GM21723 (cell line): ENCODE measurements at regions not wholly inside any gene's neighbourhood (a gene's known extent, or its start where the extent isn't known, plus 50 kb on each side); places are given as distances from the start of the nearest gene placed in this dataset.
"Not testable (repeated sequence)": the region's sequence is repeated elsewhere in the genome, so short reads cannot be mapped to it uniquely, and the experiment has no call there.

ENCODE experiments used
- ATAC-seq: cut with Tn5 transposase; IDR thresholded peaks from one replicate; pipeline ENCODE4 v1.9.1; 2021; ENCODE audit warnings: mild to moderate bottlenecking, moderate library complexity; ENCODE audit not compliant: unreplicated experiment

- ATAC-seq: no peak
These were observed 167.0 kb upstream of the USP25 start for GRCh38 chr21:15562748-15563147.

DNA sequence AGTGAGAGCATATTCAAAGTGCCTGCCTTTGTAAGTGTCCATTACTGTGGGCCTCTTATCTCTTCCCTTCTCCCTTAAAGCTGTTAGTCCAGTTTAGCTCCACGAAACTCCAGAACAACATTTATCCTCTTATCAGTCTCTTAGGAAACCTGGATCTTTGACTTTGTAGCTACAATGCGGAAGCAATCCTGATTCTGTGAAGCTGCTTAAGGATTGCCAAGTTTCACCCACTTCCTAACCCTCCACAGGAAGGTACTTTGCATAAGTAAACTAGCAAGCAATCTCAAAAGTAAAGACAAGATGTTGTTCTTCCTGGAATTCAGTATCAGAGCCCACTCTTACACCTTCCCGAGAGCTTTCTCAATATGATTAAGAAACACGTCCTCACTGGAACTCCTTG, 164.9 kb upstream of the USP25 start:
- ATAC-seq: no peak

GRCh38 chr21:15566703-15567102, 163.1 kb upstream of the USP25 start:
- ATAC-seq: no peak

DNA sequence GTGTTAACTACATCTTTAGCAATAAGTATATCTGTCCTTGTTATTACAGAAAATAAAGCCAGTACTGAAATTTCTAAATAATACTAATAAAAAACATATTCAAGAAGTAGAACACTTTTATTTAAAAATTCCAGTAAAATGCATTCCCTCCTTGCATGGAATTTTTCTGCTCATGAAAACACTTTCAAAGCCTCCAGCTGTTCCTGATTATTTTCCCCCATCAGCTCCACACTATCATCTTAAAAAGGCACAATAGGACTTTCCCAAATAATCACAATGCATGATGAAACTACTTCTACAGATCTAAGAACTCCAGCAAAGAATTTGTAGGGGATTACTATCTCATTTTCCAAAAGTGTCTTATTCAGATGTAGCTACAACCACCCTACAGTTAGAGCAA, 162.6 kb upstream of the USP25 start:
- no peak for ATAC-seq

DNA sequence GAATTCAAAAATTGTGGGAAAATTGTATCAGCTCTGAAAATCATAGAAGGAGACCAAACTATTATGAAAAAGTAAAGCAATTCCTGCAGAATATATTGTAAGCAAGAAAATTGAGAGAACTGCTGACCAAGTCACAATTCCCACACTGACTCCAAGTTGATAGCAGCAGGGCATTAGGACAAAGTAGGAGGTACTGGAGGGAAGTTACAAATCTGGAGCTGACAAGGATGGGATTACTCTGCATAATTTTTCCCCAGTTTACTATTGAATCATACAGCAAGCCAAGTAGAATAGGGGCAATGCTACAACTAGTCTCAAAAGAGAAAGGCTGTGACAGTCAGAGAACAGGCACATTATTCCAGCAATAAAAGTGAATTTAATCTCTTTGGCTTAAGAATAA, 161.3 kb upstream of the USP25 start:
- ATAC-seq: no peak

DNA sequence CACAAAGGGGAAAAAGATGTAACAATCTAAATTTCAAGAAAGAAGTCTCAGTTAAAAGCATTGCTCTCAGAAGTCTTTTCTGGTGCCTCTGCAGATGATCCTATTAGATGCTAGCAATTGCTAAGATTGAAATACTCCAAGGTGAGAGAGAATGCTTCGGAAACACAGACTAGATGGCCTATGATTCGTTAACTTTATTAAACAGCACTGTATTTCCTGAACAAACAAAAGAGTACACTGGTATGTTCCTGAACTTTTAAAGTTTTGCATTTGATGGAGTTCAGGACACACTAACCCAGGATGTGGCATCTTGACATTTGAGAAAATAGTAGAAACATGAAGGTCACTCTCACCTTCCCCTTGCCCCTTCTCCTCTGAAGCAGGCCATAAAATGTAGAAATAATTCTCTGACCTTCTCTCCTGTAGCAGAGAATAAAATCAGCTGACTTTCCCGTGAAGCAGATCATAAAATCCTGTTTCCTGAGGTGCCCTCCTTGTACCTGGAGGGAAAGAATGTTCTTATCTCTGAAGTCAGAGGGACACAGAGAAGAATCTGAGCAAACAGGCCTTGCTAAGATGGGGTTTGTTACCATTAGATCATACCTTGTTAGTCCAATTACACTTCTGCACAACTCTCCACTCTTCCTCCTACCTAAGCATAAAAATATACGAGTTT, 142.9 kb upstream of the USP25 start:
- no peak for ATAC-seq

GRCh38 chr21:15592271-15592860, 137.4 kb upstream of the USP25 start:
- ATAC-seq: no peak

DNA sequence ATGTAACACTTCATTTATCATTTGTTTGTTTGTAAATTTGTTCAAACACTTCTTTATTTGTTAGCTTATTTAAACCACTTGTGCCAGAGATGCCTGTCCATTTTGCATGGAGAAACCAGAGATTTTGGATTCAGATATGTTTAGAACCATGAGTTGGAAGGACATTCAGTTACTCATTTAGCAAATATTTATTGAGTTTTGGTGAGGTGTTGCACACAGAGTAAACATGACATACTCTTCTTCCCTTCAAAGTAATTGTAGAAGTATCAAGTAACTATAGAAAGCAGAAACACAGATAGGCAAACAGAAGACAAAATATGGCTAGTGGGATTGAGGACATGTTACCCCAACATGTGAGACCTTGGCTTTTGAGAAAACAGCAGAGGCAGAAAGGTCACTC, 136.8 kb upstream of the USP25 start:
- no peak for ATAC-seq

DNA sequence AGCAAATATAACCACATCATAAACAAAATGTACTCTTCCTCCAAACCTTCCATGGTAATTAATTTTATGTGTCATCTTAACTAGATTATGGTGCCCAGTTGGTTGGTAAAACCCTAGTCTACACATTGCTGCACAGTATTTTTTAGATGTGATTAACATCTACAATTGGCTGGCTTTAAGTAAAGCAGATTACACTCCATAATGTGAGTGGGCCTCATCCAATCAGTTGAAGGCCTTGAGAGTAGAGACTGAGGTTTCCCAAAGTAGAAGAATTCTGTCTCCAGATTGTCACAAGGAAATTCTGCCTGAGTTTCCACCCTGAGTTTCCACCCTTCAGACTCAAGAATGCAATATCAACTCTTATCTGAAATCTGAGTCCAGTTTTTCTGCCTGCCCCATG, 128.4 kb upstream of the USP25 start:
- ATAC-seq: no peak

DNA sequence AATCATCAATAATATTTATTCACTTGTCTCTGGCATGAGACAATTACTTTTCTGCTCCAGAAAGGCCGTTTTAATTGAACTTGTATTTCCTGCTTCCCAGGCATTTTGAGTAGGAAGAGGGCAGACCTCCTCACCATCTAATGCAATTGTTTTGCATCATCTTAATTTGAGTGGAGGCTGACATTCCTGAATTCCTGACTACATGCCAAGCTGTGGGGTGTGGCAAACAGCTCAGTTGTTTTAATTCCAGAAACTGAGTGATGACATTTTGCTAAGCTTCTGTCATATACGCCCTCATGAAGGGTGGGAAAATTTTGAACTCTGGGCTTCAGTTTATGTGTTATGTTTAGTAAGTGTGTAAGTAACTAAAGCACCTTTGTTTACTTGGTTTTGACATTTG, 125.4 kb upstream of the USP25 start:
- no peak for ATAC-seq

DNA sequence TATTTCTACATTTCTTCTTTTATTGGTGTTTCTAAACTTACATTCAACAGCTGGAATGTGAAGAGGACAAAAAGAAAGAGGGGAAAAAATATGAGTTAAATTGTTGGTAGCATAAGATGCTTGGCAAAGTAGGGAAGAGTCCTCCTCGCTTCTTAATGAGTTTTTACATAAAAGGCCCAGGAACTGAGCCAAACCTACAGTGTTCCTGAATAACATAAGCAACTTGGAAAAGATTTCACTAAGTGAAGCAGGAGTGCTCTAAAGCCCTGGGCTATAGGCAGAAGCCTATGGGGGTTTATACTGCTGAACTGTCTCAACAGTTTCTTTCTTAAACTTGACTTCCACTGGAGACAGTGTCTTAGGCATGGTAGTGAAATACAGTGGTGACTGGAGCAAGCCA, 115.0 kb upstream of the USP25 start:
- ATAC-seq: no peak

- no peak for ATAC-seq
These were observed 112.8 kb upstream of the USP25 start for GRCh38 chr21:15616864-15617574.

DNA sequence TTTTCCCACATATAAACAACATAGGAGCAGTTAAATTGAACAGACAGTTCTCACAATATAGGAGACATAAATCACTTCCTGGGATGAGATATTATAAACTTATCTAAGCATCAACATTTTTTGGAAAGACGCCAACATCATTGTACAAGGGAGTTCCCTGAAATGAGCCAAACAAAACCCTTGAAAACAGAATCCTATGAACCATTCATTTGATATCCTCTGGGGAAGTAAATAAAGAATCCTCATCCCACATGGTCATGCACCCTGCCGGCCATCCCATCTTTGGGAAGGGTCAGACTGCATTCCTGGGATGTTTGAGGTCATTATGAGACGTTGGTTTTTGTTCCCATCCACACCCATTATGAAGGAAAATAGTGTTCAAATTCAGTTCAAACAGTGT, 111.8 kb upstream of the USP25 start:
- ATAC-seq: no peak

- ATAC-seq: no peak
These were observed 108.9 kb upstream of the USP25 start for GRCh38 chr21:15620892-15621291.

GRCh38 chr21:15624646-15625045, 105.1 kb upstream of the USP25 start:
- no peak for ATAC-seq

DNA sequence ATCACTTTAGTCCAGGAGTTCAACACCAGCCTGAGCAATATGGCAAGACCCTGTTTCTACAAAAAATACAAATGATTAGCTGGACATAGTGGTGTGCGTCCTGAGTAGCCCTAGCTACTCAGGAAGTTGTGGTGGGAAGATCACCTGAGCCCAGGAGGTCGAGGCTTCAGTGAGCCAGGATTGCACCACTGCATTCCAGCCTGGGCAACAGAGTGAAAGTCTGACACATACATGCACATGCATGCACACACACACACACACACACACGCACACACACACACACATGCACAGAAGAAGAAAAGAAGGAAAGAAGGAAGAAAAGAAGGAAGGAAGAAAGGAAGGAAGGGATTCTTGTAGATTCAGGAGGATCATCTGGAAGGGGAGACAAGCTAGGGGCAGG, 104.4 kb upstream of the USP25 start:
- no peak for ATAC-seq

- ATAC-seq: no peak
These were observed 103.8 kb upstream of the USP25 start for GRCh38 chr21:15626031-15626430.

- no peak for ATAC-seq
These were observed 102.8 kb upstream of the USP25 start for GRCh38 chr21:15627011-15627410.

GRCh38 chr21:15627823-15628222, 102.0 kb upstream of the USP25 start:
- no peak for ATAC-seq

DNA sequence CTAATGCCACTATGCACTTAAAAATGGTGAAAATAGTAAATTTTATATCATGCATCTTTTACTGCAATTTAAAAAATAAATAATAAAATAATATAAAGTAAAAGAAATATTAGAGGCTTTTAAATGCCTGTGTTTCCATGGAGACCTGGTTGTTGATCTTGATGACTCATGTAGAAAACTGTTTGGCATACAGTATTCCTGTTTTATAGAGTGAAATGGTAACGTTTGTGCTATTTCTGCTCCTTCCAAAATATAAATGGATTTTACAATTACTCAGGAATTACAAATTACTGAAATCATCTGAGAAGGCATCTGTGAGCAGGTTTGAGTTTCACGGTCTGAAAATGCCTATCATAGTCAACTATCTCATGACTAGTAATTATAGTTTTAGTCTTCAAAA, 98.4 kb upstream of the USP25 start:
- no peak for ATAC-seq

DNA sequence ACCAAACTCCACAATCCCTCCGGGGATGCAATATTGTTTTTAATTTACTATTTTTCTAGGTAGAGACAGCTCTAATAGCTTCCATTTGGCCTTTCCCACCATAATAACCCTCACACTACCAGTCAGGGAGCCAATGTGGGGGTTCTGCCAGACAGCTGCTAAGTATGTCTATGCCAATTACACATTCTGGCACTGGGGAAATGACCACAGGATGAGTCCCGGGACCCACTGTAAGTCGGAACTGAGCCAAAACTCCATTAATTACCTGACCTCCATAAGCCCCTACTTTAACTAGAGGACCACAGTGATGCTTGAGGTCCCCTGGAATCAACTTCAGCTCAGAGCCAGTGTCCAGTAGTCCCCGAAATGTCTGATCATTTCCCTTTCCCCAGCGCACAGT, 95.2 kb upstream of the USP25 start:
- ATAC-seq: not testable (repeated sequence)

DNA sequence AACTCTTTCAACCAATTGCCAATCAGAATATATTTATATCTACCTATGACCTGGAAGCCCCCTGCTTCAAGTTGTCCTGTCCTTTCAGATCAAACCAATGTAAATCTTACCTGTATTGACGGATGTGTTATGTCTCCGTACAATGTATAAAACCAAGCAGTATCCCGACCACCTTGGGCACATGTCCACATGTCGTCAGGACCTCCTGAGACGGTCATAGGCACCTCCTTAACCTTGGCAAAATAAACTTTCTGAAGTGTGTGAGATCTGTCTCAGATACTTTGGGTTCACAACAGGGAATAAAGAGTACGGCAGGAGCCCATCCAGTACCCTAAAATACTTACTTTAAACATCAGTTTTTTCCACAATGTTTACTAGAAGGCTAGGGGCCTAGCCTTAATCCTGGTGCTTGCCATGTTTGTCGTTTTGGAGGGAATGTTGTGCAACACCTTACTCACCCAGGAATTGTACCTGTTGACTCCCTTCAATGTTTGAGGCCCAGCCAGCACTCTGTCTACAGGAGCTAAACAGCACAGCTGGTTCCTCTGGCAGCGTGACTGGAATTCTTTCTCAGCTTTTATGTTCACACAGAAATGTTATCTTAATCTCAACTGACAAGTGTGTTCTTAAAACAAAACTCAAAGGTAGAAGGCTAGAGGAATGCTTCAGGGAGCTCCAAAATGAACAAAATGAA, 90.8 kb upstream of the USP25 start:
- no peak for ATAC-seq
